GM23248 (cell line): ENCODE measurements at regions not wholly inside any gene's neighbourhood (a gene's known extent, or its start where the extent isn't known, plus 50 kb on each side); places are given as distances from the start of the nearest gene placed in this dataset.

Experiments
- EZH2 ChIP-seq: fragments of 200-600 bp; sonication (generic); IDR thresholded peaks from 2 replicates; pipeline ENCODE4 v1.6.1; 2018; ENCODE audit warnings: antibody characterized with exemption, mild to moderate bottlenecking; ENCODE audit not compliant: insufficient read depth, poor library complexity, severe bottlenecking
- EZH2phosphoT487 ChIP-seq: fragments of 200-600 bp; sonication (generic); IDR thresholded peaks from 2 replicates; pipeline ENCODE4 v1.6.1; 2018; ENCODE audit warnings: antibody characterized with exemption, moderate library complexity, mild to moderate bottlenecking, low read depth; ENCODE audit not compliant: insufficient read depth

GRCh38 chr17:65473985-65474384 lies 87.5 kb downstream of the AXIN2 start:
- TF ChIP-seq EZH2 = no peak
- TF ChIP-seq EZH2phosphoT487 = no peak
